Osteoblast (primary cell): ENCODE measurements at regions not wholly inside any gene's neighbourhood (a gene's known extent, or its start where the extent isn't known, plus 50 kb on each side); places are given as distances from the start of the nearest gene placed in this dataset.
"Not testable (repeated sequence)": the region's sequence is repeated elsewhere in the genome, so short reads cannot be mapped to it uniquely, and the experiment has no call there.

ENCODE experiments used
- DNase-seq: peaks from one replicate; pipeline ENCODE4 v3.0.0; 2011; ENCODE audit warnings: low spot score, mixed read lengths; ENCODE audit not compliant: insufficient read length; ENCODE audit errors: missing footprints
- H2AFZ ChIP-seq: 2 replicates; pipeline ENCODE4 v1.6.0; 2011; ENCODE audit warnings: mild to moderate bottlenecking, low read length
- H3K27ac ChIP-seq: 2 replicates; pipeline ENCODE4 v1.5.1; 2011; ENCODE audit warnings: mild to moderate bottlenecking, low read depth, low read length, moderate library complexity
- H3K27me3 ChIP-seq: 2 replicates; pipeline ENCODE4 v1.6.0; 2012; ENCODE audit warnings: mild to moderate bottlenecking, control low read depth, inconsistent platforms, low read length, moderate library complexity; ENCODE audit not compliant: insufficient read depth
- H3K36me3 ChIP-seq: 2 replicates; pipeline ENCODE4 v1.5.1; 2011; ENCODE audit warnings: mild to moderate bottlenecking, low read length, control low read depth, moderate library complexity; ENCODE audit not compliant: insufficient read depth
- H3K4me1 ChIP-seq: 2 replicates; pipeline ENCODE4 v1.5.1; 2011; ENCODE audit warnings: mild to moderate bottlenecking, low read length, control low read depth, moderate library complexity; ENCODE audit not compliant: insufficient read depth
- H3K4me2 ChIP-seq: 2 replicates; pipeline ENCODE4 v1.6.0; 2011; ENCODE audit warnings: mild to moderate bottlenecking, low read length; ENCODE audit not compliant: insufficient read depth
- H3K4me3 ChIP-seq: fragments of 200-600 bp; sonication (generic); 3 replicates; pipeline ENCODE4 v1.5.1; 2012; ENCODE audit warnings: mild to moderate bottlenecking, low read length, inconsistent platforms; ENCODE audit not compliant: insufficient read depth
- H3K79me2 ChIP-seq: 2 replicates; pipeline ENCODE4 v1.6.0; 2012; ENCODE audit warnings: mild to moderate bottlenecking, low read length, control low read depth, inconsistent platforms; ENCODE audit not compliant: insufficient read depth
- H3K9me3 ChIP-seq: 2 replicates; pipeline ENCODE4 v1.5.1; 2011; ENCODE audit warnings: low read depth, low read length, control low read depth
- H4K20me1 ChIP-seq: 2 replicates; pipeline ENCODE4 v1.6.0; 2012; ENCODE audit warnings: mild to moderate bottlenecking, low read length, control low read depth; ENCODE audit not compliant: insufficient read depth
- CTCF ChIP-seq: IDR thresholded peaks from 2 replicates; pipeline ENCODE4 v1.5.1; 2011; ENCODE audit warnings: mild to moderate bottlenecking, low read depth, low read length, moderate library complexity; ENCODE audit errors: extremely low read depth

GRCh38 chr7:83819911-83820310 lies 171.0 kb upstream of the SEMA3E start:
- no peak for TF ChIP-seq CTCF
- DNase-seq = no peak
- H4K20me1 ChIP-seq = no peaks in the 10 kb centered on the region
- no peak overlapping the region for H3K27ac ChIP-seq
- H2AFZ ChIP-seq = no peak overlapping the region
- no peak overlapping the region for H3K4me2 ChIP-seq
- no peak overlapping the region for H3K4me3 ChIP-seq
- H3K36me3 ChIP-seq = no peaks in the 10 kb centered on the region
- peaks cover 3% of the 10 kb centered on the region for H3K4me1 ChIP-seq
- H3K9me3 ChIP-seq = no peaks in the 10 kb centered on the region
- H3K79me2 ChIP-seq = no peaks in the 10 kb centered on the region
- H3K27me3 ChIP-seq = no peaks in the 10 kb centered on the region

DNA sequence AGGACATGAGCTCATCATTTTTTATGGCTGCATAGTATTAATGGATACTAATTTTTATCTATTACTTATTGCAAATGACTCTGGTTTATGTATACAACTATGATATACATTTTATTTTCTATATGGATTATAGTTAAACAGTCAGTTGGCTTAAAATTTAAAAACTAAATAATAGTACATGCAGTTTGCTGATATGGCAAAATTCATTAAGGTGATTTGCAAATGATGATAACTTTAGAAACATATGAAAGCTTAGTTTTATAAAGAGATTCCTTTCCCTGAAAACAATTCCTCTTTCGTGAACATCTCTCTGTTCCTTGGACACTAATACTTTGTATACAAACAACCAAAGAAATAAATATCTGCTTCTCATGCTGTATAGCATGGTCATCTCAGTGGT lies 165.5 kb upstream of the SEMA3E start:
- Histone ChIP-seq H3K4me3 (no peak overlapping the region), H3K27ac (no peak overlapping the region), H4K20me1 (no peaks in the 10 kb centered on the region), H3K36me3 (no peaks in the 10 kb centered on the region), H3K79me2 (no peaks in the 10 kb centered on the region), H3K9me3 (no peaks in the 10 kb centered on the region), H3K27me3 (no peaks in the 10 kb centered on the region), H2AFZ (no peak overlapping the region), H3K4me1 (no peaks in the 10 kb centered on the region), H3K4me2 (no peak overlapping the region)
- no peak for TF ChIP-seq CTCF
- DNase-seq = no peak

DNA sequence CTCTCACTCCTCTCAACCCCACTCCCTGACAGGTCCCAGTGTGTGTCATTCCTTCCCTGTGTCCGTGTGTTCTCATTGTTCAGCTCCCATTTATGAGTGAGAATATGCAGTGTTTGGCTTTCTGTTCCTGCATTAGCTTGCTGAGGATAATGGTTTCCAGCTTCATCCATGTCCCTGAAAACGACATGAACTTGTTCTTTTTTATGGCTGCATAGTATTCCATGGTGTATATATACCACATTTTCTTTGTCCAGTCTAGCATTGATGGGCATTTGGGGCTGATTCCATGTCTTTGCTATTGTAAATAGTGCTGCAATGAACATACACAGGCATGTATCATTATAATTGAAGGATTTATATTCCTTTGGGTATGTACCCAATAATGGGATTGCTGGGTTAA lies 163.6 kb upstream of the SEMA3E start:
- not testable (repeated sequence) for H4K20me1 ChIP-seq, H3K4me1 ChIP-seq, H3K36me3 ChIP-seq, H3K4me2 ChIP-seq, H3K27ac ChIP-seq, H2AFZ ChIP-seq, DNase-seq, H3K4me3 ChIP-seq, H3K79me2 ChIP-seq, H3K9me3 ChIP-seq, H3K27me3 ChIP-seq

DNA sequence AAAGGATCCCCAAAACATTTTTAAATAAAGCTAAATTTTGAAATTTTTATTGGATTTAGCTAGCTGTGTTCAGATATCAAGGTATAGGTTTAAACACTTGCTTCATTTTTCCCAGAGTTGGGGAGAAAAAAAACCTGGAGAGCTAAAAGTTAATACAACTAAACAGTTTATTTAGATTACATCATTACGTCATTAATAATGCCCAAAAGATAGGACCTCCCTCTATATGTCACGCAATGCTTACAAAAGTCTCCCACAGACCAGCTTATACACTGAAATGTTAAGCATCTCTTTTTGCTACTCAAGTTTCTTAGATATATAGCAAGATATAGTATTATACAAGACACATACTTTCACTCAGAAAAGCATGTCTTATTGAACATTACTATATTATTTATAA lies 160.0 kb upstream of the SEMA3E start:
- H4K20me1 ChIP-seq = no peaks in the 10 kb centered on the region
- H3K27me3 ChIP-seq = no peaks in the 10 kb centered on the region
- H3K4me1 ChIP-seq = no peaks in the 10 kb centered on the region
- no peak overlapping the region for H3K27ac ChIP-seq
- H3K4me3 ChIP-seq = no peak overlapping the region
- H2AFZ ChIP-seq = no peak overlapping the region
- no peak overlapping the region for H3K4me2 ChIP-seq
- H3K36me3 ChIP-seq = no peaks in the 10 kb centered on the region
- DNase-seq = no peak
- no peaks in the 10 kb centered on the region for H3K9me3 ChIP-seq
- TF ChIP-seq CTCF = no peak
- H3K79me2 ChIP-seq = no peaks in the 10 kb centered on the region

GRCh38 chr7:83807774-83808173 lies 158.8 kb upstream of the SEMA3E start:
- Histone ChIP-seq H3K4me3 (no peak overlapping the region), H3K9me3 (no peaks in the 10 kb centered on the region), H3K4me2 (no peak overlapping the region), H2AFZ (no peak overlapping the region), H4K20me1 (no peaks in the 10 kb centered on the region), H3K27ac (no peak overlapping the region), H3K27me3 (no peaks in the 10 kb centered on the region), H3K4me1 (no peaks in the 10 kb centered on the region), H3K36me3 (no peaks in the 10 kb centered on the region), H3K79me2 (no peaks in the 10 kb centered on the region)
- no peak for DNase-seq
- TF ChIP-seq CTCF = no peak
